Adrenal gland (tissue), 5 donors: ENCODE measurements at regions not wholly inside any gene's neighbourhood (a gene's known extent, or its start where the extent isn't known, plus 50 kb on each side); places are given as distances from the start of the nearest gene placed in this dataset.

Experiments used
- CTCF ChIP-seq, 6 experiments: fragments of 450-650 bp in 4 of 6; fragments of 200-600 bp in 2 of 6; sonication (generic) in 1 of 6; IDR thresholded peaks; 1 replicate in 5 of 6; 2 replicates in 1 of 6; pipeline versions ENCODE4 v1.5.1 to v1.8.0; 2016 to 2021; ENCODE audit warnings: antibody characterized with exemption in 6 of 6, mild to moderate bottlenecking in 2 of 6, moderate library complexity in 1 of 6
- POLR2A ChIP-seq, 2 donors: fragments of 450-650 bp; IDR thresholded peaks; one replicate each; pipeline ENCODE4 v1.6.1; 2017; ENCODE audit warnings: antibody characterized with exemption in 2 of 2, mild to moderate bottlenecking in 2 of 2, moderate library complexity in 1 of 2
- donor health status: DM: no; HTN: no; CAD: no.

GRCh38 chr14:42391146-42391834, 784.6 kb downstream of the LRFN5 start:
- no peak for TF ChIP-seq CTCF (IDR thresholded peaks at IDR 0.05)
- no peak for TF ChIP-seq POLR2A (IDR thresholded peaks at IDR 0.05)
